GM21390 (cell line): ENCODE measurements at regions not wholly inside any gene's neighbourhood (a gene's known extent, or its start where the extent isn't known, plus 50 kb on each side); places are given as distances from the start of the nearest gene placed in this dataset.

Source experiments
- ATAC-seq: cut with Tn5 transposase; IDR thresholded peaks from one replicate; pipeline ENCODE4 v1.9.1; 2021; ENCODE audit not compliant: unreplicated experiment

DNA sequence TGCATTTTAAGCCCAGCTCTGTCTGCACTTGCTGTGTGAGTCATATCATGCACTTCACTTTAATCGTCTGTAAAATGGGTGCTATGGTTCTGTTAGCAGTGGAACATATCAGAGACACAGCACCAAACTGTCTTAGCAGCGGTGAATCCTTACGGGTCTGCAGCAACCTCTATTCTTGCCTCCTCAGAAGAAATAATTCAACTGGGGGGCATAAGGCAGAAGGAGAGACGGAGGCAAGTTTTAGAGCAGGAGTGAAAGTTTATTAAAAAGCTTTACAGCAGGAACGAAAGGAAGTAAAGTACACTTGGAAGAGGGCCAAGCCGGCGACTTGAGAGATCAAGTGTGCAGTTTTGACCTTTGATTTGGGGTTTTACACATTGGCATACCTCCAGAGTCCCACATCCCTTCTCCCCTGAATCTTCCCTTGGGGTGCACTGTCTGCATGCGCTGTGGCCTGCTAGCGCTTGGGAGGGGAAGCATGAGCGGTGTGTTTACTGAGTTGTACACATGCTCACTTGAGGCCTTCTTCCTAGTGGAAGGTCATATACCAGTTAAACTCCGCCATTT is 109.8 kb downstream of the DDX1 start:
- no peak for ATAC-seq

DNA sequence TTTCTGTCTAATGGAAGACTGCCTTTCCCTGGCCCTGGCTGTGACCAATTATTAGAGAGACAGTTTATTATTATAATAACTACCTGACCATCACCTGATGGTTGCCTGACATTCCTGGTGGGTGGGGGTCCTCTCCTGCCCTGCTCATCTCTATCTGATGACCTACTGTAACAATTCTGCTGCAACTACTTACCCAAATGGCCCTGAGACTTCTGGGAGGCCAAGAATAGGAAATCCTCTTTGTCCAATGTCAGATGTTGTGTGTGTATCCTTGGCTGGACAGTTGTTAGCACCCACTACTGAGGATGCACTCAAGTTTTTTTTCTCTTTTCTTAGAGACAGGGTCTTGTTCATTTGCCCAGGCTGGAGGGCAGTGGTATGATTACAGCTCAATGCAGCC is 110.3 kb downstream of the DDX1 start:
- ATAC-seq, result no peak

DNA sequence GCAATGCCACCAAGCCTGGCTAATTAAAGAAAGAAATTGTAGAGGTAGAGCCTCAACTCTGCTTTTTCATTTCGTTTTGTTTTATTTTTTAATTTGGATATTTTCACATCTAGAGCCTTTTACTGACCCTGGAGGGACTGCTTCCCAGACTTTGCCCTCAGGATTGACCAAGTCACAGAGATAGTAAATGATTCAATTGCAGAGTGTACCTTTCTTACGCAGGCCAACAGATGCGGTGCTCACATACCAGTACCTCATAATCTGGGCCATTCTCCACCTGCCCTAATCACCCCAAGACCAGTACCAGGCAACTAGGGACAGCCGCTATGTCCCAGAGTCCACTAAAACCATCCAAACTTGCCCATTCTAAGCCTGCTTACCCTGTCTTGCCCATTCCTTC is 110.8 kb downstream of the DDX1 start:
- no peak for ATAC-seq

DNA sequence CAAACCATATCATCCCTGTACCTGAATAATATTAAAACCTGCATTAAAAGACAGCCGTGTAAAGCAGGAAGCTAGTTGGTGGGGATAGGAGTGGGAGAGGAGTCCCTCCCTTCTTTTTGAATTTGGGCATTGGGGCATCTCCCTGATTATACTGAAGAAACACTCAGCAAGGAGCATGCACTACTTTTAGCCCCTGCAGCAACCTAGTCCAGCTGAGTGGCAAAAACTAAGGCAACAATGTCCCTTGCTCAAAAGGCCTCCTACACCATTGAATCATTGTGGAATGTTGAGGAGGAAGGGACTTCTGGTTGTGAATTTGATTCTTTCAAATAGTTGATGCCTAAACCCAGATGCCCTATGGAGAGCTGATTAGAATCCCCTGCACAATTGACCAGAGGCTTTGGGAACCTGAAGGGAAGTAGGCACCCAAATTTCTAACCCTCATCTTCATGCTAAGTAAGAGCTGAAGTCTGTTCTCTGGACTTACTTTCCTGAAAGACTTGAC is 111.7 kb downstream of the DDX1 start:
- ATAC-seq, result no peak

DNA sequence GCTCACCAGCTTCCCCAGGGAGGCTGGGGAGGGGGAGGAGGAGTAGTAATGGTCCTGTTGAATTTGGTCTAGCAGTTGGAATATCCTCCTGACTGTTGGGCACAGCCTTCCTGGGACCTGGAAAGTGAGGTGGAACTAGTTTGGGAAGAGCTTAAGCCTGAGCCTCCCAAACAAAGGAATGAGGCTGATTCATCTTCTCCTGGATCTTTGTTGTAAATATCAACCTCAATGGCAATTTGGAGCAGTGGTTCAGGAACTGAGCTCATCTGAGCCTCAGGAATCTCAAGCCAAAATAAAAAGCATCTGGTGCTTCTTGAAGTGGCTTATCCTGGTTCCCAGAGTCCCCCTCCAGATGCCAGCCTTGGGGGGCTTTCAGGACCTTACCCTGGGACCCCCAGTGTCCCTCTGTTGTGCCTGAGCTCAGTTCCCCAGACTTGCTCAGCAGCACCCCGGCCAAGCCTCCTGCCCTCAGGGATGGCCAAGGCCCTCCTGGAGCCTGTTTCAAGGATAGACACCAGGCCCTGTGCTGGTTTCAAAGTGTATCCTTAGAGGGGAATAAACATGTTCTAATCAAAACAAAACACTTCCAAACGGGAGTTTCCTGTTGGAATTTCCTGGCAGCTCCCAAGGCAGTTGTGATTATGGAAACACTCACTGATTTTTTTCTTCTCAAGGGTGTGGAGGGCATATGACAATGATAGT is 112.6 kb downstream of the DDX1 start:
- ATAC-seq, result no peak

DNA sequence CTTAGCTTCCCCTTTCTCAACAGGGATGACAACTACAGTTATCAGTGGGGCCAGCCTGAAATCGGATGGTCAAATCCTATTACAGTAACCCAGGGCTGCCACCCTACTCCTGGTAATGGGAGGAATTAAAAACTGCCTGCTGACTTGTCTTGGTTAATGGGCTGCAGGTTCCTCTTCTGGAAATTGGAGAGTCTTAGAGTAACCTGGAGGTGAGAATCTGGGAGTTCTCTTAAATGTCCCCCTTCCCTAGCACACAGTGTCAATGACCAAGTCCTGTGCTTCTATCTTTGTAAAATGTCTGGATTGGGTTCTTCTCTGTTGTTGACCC is 113.1 kb downstream of the DDX1 start:
- no peak for ATAC-seq

DNA sequence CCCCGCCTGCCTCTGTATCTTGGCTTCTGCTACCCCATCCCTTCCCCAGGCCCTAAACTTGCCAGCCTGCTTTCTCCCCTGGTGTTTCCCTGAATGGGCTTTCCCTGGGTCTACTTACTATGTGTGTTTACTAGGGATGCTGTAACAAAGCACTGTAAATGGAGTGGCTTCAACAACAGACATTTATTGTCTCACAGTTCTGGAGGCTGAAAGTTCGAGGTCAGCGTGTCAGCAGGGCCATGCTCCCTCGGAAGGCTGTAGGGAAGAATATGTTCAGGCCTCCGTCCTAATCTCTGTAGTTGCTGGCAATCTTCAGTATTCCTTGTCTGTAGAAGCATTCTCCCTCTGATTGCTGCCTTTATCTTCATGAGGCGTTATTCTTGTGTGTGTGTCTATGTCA is 113.6 kb downstream of the DDX1 start:
- no peak for ATAC-seq

DNA sequence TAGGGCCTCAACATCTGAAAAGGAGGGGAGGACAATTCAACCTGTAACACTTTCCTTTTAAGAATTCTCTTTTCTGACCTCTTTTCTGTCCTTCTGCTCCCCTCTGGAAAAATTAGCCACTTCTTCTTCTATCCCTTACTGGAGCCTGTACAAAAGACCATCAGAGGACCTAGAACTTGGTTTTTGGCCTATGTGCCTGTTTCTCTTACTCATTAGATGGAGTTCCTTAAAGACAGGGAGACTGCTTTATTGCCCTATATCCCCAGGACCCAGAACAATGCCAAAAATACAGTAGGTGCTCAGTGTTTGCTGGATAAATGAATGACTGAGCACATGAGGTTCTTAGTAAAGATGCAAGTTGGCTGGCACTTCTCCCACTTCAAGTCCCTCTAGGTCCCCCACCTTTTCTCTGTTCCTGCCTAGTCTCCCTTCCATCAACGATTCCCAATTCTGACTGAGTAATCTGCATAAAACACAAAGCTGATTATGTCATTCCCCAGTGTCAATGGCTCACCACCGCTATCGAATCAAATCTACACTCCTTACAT is 114.2 kb downstream of the DDX1 start:
- no peak for ATAC-seq

DNA sequence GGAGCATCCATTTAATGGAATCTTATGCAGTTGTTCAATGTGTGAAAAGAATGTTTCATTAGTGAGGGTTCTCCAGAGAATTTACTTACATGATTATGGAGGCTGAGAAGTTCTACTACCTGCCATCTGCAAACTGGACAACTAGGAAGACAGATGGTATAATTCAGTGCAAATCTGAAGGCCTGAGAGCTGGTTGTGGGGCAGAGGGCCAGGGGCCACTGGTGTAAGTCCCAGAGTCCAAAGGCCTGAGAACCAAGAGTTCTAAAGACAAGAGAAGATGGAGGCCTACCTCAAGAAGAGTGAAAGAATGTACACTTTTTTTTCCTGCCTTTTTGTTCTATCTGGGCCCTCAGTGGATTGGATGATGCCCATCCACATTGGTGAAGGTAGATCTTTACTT is 114.8 kb downstream of the DDX1 start:
- ATAC-seq, result no peak

DNA sequence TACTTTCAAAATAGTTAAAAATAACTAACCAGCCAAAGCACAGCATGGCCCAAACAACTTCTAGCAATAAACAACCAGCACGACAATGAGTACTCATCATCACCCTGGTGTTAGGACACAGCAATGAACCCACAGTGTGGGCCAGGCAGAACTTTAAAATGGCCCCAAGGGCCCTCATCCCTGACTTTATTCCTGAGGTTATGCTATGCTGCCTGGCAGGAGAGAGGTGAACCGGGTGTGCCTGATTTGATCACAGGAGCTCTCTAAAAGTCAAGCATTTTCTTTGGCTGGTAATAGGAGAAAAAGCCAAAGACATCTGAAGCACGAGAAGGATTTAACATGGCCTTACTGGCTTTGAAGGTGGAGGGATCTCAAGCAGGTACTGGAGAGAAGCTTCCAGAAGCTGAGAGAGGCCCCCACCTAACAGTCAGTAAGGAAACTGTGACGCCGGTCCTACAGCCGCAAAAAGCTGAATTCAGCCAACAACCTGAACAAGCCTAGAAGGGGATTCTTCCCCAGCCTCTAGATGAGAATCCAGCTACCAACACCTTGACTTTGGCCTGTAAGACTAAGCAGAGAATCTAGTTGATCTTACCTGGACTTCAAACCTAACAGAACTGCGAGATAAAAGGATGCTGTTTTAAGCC is 115.4 kb downstream of the DDX1 start:
- no peak for ATAC-seq

DNA sequence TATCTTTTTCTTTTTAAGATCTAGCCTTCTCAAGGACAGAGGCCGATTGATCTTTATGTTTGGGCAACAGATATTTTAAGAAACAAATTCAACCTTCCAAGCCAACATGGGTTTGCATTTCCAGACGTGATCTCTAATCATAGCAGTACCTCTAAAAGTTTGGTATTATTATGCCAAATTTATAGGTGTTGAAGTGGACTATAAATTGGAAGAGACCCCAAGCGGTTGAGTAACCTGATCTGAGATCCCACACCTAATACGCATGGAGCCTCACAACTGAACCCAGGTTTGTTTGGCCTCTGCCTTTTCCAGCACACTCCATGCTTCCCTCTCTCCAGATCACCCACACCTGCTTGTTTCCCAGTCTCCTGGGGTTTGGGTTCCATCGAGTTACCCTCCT is 116.5 kb downstream of the DDX1 start:
- no peak for ATAC-seq

DNA sequence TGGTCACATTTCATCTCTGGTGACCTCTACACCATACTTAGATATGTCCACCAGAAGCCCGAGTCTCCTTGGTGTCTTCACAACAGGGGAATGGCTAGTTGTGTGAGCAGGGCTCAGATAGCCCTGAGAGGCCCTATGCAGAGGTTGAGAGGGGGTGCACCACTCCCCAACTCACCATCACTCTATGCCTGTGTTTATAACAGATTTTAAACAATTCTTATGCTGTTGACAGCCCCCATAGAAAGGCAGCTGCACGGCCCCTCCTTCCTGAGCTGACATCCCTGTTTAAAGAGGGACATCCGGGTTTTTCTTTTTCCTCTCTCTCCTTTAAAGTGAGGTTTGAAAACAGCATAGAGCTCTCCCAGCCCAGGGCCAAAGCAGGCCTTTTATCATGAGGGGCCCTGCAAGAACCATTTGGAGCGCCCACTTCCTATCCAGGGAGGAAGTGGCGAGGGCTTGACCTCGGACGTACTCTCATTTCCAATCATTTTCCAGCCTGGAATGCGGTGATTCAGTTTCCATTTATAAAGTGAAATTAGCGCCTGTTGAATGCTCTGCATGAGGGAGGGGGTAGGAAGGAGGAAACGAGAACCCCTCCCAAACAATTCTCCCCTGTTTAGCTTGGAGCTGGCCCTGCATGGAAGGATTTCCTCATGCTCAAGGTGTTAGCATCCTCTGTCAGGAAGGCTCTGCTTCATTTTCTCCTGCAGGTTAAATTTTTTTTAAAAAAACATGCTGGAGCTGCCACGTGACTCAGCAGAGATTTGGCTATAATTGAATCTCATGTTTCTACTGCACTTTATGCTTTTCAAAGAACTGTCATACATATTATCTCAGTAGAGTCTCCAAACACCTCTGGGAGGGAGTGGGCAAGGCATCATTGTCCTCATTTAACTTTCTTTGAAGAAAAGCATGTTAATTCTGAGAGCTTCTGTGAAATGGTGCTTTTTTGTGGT is 117.5 kb downstream of the DDX1 start:
- ATAC-seq, result no peak

DNA sequence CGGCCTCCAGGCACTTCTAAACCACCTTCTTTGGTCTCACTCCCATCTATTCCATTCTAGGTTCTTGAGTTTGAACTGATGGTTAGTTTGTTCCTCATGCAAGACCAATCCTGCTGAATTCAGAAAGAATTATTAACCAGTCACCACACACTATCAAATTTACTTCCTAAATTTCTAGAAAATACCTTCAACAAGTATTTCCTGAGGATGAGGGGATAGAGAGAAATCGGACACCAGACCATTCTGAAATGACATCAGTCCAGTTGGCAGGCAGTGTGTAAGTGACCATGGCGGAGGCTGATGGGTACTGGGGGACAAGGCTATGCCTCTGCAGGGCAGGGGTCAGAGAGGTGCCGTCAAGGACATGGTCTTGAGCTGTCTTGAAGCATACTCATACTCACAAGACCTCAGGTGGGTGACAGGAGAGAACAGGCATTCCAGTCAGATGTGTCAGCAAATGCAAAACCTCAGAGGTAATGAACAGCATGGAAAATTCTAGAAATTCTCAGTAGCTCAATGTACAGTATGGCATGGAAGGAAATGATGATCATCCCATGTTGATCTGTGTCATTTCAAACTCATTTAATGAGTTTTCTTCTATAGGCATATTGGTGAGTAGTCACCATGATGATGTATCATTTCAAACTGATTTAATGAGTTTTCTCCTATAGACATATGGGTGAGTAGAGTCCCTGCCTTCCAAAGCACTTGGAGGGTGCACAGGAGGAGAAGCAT is 119.6 kb downstream of the DDX1 start:
- ATAC-seq, result no peak

DNA sequence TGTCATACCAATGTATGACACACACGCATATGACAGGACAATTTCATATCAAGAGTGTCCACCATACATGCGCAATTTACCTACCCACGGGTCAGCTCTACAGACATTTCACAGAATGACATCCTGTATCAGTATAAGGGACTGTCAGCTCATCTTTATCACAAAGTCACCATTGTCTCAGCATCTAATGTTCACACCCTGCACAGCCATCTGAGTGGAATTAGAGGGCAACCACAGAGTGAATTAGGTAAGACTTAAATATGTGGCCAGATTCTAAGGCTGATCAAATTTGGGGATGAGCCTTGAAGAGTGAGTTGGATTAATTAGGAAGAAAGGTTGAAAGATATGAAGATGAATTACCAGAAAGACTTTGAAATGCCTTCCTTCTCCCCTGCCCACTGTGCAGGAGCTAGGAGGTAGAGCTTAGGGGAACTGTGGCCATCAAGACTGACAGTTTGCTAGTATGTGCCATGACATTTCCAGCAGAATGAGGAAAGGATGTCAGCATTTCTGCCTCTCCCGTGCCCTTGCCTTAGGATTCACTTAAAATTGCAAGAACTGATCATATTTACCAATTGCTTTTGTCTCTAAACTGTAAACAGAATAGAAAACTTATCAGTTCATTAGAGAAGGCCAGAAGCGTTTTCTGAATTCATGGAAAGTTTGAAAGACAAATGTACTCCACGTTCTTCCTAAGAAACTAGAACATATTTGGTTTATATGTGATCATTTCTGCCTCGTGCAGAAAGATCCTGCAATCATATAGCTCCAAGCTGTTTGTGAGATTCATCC is 121.1 kb downstream of the DDX1 start:
- no peak for ATAC-seq

DNA sequence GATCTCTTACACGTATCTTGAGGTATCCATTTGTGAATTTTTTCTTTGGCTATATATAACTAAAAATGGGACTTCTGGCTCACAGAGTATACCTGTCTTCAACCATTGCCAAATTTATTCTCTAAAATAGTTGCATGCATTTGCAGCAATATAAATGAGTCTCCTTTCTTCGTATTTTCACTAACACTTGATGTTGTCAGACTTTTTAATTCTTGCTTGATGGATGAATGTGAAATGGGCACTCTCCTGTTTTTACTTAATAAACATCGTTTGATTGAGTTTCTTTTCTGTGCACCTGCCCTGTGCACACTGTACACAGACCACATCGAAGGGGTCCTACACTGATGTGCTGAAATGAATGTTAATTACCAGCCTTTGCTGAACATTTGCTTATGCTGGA is 121.8 kb downstream of the DDX1 start:
- no peak for ATAC-seq

DNA sequence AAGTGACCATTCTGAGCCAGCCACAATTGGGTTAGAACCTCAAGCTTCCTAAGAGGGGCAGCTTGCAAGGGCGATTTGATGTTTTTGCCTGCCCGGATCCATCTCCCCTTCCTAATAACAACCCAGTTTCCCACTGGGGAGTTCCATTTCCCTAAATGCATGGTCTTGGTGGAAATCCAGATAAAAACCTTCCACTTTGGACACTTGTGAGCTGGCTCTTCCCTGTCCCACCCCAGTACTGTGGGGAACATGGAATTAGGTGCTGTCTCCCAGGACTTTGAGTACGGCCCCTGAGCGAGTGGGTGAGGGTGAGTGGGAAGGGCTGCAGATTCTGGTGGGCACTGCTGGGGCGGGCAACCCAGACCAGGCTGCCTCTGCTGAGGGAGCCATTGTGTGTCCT is 122.3 kb downstream of the DDX1 start:
- no peak for ATAC-seq

DNA sequence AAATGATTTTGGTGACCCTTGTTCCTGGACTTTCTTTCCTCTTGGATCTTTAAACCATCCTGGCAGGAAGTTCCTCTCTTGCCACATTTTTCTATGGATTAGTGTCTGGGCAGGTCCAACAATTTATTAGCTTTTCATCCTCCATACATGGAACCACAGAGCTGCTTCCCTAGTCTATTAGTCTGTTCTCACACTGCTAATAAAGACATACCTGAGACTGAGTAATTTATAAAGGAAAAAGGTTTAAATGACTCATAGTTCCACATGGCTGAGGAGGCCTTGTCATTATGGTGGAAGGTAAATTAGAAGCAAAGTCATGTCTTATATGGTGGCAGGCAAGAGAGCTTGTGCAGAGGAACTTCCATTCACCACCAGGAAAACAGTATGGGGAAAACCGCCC is 122.9 kb downstream of the DDX1 start:
- no peak for ATAC-seq

DNA sequence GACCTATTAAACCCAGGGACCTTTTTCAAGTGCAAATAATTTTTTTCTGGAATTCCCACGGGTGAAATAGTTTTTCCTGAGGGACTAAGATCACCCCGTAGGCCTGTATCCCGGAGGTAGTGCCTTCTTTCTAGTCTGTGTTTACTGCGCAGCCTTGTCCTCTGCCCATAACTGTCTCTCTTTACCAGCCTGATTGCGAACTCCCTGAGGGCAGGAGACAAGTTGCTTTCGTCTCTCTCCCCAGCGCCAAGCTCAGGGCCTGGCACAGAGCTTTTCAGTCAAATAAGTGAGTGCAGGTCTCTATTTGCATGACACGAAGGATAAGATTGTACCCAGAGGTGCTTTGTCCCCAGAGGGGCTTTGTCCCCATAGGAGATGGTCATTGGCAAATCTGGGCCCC is 123.9 kb downstream of the DDX1 start:
- no peak for ATAC-seq

DNA sequence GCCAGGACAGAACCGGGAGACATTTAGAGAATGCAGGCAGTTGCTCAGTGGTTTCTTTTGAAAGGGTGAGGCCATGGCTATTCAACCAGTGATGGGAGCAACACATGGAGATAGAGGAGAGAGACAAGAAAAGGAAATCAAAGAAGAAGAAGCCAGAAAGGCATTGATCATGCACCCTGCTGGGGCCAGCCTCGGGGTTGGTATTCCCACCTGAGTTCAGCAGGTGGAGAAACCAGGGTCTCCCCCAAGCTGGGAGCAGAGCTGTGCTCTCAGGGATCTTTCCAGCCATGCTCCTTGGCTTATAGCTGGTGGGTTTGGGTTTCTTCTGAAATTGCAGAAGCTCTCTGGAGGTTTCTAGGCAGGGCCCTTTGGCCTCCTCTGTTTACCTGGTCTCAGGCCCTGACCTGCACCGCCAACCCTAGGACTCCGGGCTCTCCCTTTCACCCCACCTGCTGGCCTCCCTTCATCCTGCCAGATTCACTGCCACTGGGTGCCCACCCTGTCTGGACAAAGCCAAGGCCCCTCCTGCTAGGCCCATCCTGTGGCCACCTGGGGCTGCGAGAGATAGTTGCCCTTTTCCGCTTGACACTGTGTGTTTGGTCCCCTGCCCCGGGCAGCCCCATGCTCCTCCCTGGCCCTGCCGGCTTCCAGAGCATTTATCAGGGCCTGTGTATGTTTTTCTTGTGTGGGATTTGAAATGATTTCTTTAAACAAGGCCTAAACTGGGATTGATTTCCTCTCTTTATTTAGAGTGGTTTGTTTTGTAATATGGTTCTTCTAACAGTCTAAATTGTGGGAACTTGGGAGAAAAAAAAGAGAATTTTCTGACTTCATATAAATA is 126.7 kb downstream of the DDX1 start:
- ATAC-seq, result no peak
